AG04449 (cell line): ENCODE measurements at regions not wholly inside any gene's neighbourhood (a gene's known extent, or its start where the extent isn't known, plus 50 kb on each side); places are given as distances from the start of the nearest gene placed in this dataset.

Experiments used
- CTCF ChIA-PET: fragments of 350-600 bp; formaldehyde crosslinking; extraction: SDS; loops from one replicate; lab custom pipeline; 2021; ENCODE audit warnings: antibody characterized with exemption; lab: Yijun Ruan, JAX
- POLR2A ChIA-PET: fragments of 400-600, 350-600 bp; formaldehyde crosslinking; extraction: SDS; loops from one replicate; lab custom pipeline; 2020; ENCODE audit warnings: antibody characterized with exemption, inconsistent platforms; lab: Yijun Ruan, JAX
- DNase-seq: peaks from one replicate; pipeline ENCODE4 v3.0.0-alpha.2; 2010; ENCODE audit warnings: low read depth, low spot score
- H3K4me3 ChIP-seq: 2 replicates; pipeline ENCODE4 v1.5.1; 2011; ENCODE audit warnings: low read depth, mild to moderate bottlenecking, control low read depth, low read length
- CTCF ChIP-seq: IDR thresholded peaks from one replicate; pipeline ENCODE4 v1.5.1; 2011; ENCODE audit warnings: mild to moderate bottlenecking, moderate library complexity, low read length, control low read depth, inconsistent platforms; ENCODE audit not compliant: insufficient read depth; ENCODE audit errors: missing control alignments

- H3K4me3 ChIP-seq, result no peak overlapping the region
- ChIA-PET CTCF (no interaction called here), POLR2A (no interaction called here)
- DNase-seq, result no peak
- TF ChIP-seq CTCF, result no peak
Observed at GRCh38 chr18:29871246-29871645, 1171.3 kb downstream of the DSC3 start.

- no peak for TF ChIP-seq CTCF
- no peak for DNase-seq
- ChIA-PET POLR2A (no interaction called here), CTCF (no interaction called here)
- no peak overlapping the region for H3K4me3 ChIP-seq
Observed at GRCh38 chr18:29862824-29863223, 1179.7 kb downstream of the DSC3 start.

- no peak overlapping the region for H3K4me3 ChIP-seq
- TF ChIP-seq CTCF, result no peak
- no peak for DNase-seq
- ChIA-PET POLR2A (no interaction called here), CTCF (no interaction called here)
Observed at GRCh38 chr18:29855637-29856036, 1186.9 kb downstream of the DSC3 start.

- H3K4me3 ChIP-seq, result no peak overlapping the region
- POLR2A ChIA-PET, result no interaction called here
- CTCF ChIA-PET, result no interaction called here
- no peak for TF ChIP-seq CTCF
- no peak for DNase-seq
Observed at GRCh38 chr18:29853126-29853525, 1189.4 kb downstream of the DSC3 start.

- ChIA-PET POLR2A (no interaction called here), CTCF (no interaction called here)
- TF ChIP-seq CTCF, result no peak
Observed at GRCh38 chr18:29849144-29849543, 1193.4 kb downstream of the DSC3 start.

GRCh38 chr18:29841631-29842030, 1200.9 kb downstream of the DSC3 start:
- no peak for DNase-seq
- ChIA-PET CTCF (no interaction called here), POLR2A (no interaction called here)
- H3K4me3 ChIP-seq, result no peak overlapping the region
- no peak for TF ChIP-seq CTCF

More at GRCh38 chr18:29849144-29849543, 1193.4 kb downstream of the DSC3 start:
- no peak overlapping the region for H3K4me3 ChIP-seq
- no peak for DNase-seq
